GM12873 (cell line): ENCODE measurements at regions not wholly inside any gene's neighbourhood (a gene's known extent, or its start where the extent isn't known, plus 50 kb on each side); places are given as distances from the start of the nearest gene placed in this dataset.

Source experiments
- CTCF ChIP-seq: IDR thresholded peaks from 2 replicates; pipeline ENCODE4 v1.5.1; 2012; ENCODE audit warnings: low read depth, mild to moderate bottlenecking, moderate library complexity, low read length, control low read depth; ENCODE audit not compliant: insufficient read depth; ENCODE audit errors: missing control alignments

GRCh38 chr9:113708821-113709713 is 167.0 kb upstream of the ZNF618 start:
- no peak for TF ChIP-seq CTCF

GRCh38 chr9:113709721-113710120 is 166.4 kb upstream of the ZNF618 start:
- TF ChIP-seq CTCF: no peak

GRCh38 chr9:113711251-113711650 is 164.9 kb upstream of the ZNF618 start:
- TF ChIP-seq CTCF: no peak

- TF ChIP-seq CTCF: no peak
These were observed 164.1 kb upstream of the ZNF618 start for GRCh38 chr9:113712053-113712452.

- TF ChIP-seq CTCF: no peak
These were observed 161.0 kb upstream of the ZNF618 start for GRCh38 chr9:113715086-113715485.

GRCh38 chr9:113719919-113720318 is 156.2 kb upstream of the ZNF618 start:
- TF ChIP-seq CTCF: no peak

- no peak for TF ChIP-seq CTCF
These were observed 155.6 kb upstream of the ZNF618 start for GRCh38 chr9:113720495-113720894.
